Stimulated activated CD4-positive, alpha-beta T cell treated with anti-CD3 and anti-CD28 coated beads, Interleukin-4, amount 100 ng/mL, for 48 hours (primary cell): ENCODE measurements at regions not wholly inside any gene's neighbourhood (a gene's known extent, or its start where the extent isn't known, plus 50 kb on each side); places are given as distances from the start of the nearest gene placed in this dataset.

Experiments
- DNase-seq, 2 donors: peaks; one replicate each; pipeline ENCODE4 v3.0.0-alpha.2; 2020; ENCODE audit warnings: low read depth in 2 of 2

DNA sequence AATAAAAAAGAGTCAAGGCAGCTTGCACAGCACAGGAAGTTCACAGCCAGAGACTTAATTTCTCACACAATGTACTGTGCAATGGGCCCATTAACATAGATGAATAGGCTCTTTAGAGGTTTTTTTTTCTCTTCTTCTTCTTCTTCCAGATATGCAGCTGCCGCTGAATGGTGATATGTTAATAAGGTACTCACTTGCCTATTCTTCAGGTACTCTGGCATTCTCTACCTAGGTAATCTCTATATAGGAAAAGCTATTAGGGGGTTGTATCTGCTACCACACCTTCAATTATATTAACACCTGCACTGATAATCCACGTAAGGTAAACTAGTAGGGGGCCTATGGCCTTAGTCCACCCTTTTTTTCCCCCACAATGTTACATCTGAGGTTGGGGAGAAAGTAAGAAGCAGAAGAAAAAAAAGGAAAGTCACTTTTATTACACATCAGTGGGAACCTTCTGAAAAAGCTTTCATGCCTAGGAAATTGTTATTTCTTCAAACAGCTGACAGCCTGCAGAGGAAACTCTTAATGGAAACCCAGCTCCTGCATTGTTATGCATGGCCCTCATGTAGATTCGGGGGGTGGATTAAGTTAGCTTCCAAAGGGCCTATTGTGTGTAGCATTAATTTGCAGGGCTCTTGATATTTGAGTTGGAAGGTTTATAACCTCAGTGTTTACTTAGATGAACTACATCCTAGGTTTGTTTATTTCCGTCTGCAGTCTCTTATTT, 525.5 kb downstream of the ZIC1 start:
- no peak for DNase-seq

- DNase-seq: no peak
Observed at GRCh38 chr3:147937341-147937740, 528.2 kb downstream of the ZIC1 start.

GRCh38 chr3:147937891-147938290, 528.7 kb downstream of the ZIC1 start:
- no peak for DNase-seq

DNA sequence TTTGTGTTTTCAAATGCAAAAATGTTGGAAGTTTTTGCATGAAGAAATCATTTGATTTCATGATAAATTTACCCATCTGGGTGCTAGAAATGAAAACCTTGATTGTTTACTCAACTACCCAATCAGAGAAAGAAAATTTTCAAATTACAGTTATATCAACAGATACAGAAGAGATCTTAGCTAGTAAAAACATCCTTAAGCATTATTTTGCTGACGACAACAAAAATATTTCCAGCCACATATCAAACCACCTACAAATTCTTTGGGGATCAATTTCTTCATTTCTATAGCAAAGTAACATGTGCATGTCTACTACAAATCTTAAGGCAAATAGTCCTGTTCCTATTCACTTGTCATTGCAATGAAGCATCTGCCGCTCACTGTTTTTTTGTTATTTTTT, 530.3 kb downstream of the ZIC1 start:
- DNase-seq: no peak

DNA sequence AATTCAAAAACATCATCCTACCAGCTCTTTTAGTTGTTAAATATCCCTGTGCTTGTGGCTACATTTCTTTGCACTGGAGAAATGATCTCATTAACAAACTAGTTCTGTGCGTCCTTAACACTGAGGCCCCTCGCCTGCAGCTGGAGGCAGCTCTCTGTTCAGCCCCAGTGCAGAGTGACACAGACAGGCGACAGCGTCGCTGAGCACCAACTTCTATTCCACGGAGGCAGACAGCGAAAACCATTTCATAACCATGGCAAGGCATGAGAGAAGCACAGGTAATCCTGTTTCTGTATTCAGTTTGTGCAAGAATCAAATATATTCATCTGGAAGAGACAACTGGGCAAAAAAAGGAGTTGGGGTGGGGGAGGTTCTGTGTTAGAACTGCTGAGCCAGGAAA, 530.7 kb downstream of the ZIC1 start:
- DNase-seq: no peak

DNA sequence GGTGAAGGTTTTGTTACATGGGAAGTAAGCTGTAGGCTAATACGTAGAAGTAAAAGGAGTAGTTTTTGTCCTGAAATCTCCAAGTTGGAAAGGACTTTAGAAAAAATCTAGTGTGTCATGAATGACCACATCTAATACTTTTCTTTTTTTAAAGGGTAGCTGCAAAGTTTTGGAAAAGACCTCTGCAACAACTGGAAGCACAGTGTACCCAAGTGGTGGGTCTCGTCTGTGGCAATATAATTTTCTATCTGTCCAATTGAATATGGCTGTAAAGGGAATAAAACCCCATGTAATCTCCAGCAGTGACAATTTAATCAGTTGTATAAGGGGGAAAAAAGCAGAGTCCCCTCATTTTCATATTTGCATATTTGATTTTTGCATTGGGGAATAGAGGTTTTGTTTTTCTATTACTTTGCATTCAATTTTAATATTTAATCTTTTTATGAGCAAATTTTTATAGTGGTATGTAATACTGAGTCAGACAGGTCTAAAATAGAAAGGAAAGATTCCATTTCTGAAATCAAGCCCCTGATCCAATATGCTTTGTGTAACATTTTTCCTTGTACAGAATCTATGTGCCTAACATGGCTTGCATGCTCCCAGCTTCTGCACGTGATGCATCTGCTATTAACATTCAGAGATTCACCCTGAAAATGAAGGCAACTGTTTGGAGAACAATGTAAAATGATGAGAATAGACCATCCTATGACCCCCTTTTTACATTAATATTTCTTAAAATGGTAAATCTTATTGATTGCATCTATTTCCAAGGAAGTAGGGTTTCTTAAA, 531.4 kb downstream of the ZIC1 start:
- no peak for DNase-seq

DNA sequence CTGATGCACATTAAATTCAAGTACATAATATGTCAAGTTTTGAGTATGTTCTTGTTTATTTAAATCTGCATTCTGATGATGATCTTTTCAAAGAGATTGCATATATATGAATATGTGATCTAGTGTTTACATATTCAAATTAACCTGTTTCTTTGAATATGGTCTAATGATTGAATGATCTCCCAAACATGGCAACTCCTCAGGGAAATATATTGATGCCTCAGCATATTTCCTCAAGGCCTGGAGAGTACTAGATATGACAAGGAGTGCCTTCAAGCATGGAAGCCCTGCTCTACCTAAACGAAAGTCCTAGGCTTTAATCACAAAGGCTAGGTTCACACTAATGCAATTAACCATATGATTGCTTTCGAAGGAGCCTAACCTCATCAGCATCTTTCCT, 532.8 kb downstream of the ZIC1 start:
- DNase-seq: no peak

GRCh38 chr3:147943265-147943945, 534.2 kb downstream of the ZIC1 start:
- no peak for DNase-seq

DNA sequence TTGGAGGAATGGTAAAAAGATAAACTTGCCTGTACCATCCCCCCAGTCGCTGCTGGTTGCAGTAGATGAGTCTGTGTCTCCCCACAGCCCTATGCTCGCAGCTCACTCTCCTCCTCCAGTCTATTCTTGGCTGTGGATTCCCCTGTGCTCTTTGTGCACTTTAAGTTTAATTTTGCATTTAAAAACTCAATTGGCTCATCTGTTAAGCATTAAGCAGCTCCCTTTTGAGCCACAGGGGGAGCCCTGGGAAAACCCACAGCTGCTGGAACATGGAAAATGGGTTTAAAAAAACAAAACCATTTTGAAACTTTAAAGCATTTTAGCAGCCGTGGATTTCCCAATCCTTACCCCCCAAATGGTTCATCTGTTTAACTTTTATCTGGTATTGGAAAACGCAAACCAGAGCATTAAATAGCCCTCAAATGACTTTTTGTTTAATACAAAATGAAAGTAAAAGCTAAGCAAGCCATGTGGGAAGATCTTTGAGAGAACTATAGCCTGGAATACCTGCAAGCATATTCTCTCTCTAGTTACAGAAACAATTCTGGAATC, 536.9 kb downstream of the ZIC1 start:
- DNase-seq: no peak

DNA sequence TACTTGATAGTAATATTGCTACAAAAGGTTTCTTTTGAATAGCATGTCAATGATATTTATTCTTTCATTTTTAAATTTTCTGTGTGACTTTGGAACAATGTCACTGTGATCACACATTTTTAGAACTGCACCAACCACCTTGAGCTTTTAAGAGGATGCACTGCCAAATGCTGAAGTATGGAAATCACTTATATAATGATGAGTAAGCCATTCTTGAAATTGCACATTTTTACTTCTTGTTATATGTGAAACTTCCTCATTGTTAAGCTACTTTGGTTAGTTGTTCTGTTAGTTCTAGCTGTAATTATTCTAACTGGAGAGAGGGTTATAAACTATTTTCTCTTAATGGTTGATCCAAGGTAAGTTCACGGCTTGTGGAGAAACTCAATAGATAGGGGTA, 547.5 kb downstream of the ZIC1 start:
- DNase-seq: no peak

GRCh38 chr3:147958754-147959153, 549.6 kb downstream of the ZIC1 start:
- no peak for DNase-seq

GRCh38 chr3:147960786-147961185, 551.6 kb downstream of the ZIC1 start:
- DNase-seq: no peak

DNA sequence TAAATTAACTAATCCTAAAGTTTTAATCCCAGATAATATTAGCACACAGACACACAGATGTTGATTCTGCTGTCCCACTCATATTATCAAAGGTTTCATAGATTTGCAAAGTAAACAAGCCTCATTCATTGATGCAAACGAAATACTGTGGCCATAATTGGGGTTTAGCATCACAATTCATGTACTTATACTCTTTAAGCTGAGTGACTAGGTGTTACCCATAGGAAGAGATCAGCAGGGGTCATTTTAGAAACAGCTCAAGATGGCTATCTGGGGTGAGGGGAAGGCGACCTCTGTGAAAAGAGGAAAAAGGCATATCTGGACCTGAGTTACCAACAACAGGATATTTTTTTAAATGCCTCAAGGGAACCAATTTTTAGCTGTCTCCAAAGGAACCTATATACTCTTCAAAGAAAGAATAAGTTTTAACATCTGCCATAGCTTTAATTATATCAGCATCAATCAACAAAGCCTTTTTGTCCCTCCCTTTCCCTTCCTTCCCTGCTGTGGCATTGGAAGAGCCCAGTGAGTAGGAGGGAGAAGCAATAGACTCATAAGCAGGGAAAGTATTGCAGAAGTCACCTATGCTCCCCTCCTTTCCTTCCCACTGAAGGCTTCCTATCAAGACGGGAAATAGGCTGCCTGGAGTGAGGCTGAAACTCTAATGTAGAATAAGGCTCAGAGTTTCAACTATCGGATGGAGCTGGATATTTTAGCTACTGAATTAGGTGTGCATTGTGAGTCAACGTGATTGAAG, 553.4 kb downstream of the ZIC1 start:
- DNase-seq: no peak

GRCh38 chr3:147963711-147964110, 554.5 kb downstream of the ZIC1 start:
- no peak for DNase-seq

DNA sequence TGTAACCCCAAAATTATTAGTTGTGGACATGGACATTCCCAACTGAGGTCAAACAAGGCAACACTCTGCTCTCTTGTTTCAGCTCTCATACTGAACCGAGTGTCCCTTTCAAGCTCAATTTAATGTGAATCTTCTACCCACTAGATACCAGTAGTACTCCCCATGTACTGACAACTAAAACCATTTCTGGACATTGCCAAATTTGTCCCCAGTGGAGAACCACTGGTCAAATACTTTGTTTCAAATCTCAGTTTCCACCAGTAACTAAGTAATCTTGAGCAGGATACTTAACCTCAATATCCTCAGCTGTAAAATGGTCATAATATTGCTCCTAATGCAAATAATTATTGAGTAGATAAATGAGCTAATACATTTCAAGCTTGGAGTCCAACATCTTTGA, 566.0 kb downstream of the ZIC1 start:
- no peak for DNase-seq

- DNase-seq: no peak
Observed at GRCh38 chr3:147977001-147977400, 567.8 kb downstream of the ZIC1 start.

- DNase-seq: no peak
Observed at GRCh38 chr3:147987549-147987948, 578.4 kb downstream of the ZIC1 start.

- no peak for DNase-seq
Observed at GRCh38 chr3:147989344-147989743, 580.2 kb downstream of the ZIC1 start.

DNA sequence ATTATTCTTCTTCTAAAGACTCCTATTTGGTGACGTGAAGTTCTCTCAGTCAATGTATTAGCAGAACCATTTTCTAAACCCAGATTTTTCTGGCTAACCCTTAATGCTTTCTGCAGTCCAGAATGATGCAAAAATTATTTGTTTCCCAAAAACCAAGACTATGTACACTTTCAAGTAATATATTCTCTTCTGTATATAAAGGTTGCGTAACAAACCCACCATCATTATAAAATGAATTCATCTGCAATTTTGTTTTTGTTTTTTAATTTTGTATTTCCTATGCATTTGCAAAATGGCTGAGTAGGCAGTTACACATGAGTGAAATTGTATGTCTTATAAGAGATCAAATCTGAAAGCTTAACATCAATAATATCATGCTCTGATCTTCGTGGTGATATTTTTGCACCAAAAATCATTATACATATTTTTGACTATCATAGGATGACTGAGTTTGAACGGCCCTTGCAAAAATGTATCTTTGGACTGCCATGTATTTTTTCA, 593.6 kb downstream of the ZIC1 start:
- no peak for DNase-seq

DNA sequence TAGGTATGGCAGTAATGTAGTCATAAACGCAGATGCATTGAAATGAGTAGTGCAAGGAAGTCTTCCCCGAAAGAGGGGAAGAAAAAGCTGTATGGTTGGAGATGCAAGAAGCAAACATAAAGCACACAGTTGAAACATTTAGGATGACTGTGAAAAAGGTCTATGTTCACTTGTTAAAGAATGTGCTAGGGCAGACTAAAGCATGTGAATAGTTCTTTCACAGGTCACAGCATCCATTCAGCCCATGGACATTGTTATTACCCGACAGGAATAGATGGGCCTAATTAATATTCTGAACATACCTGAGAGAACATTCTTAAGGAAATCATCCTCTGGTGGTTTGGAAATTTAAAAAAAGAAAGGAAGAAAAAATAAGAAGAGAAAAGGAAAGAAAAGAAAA, 595.2 kb downstream of the ZIC1 start:
- DNase-seq: no peak

DNA sequence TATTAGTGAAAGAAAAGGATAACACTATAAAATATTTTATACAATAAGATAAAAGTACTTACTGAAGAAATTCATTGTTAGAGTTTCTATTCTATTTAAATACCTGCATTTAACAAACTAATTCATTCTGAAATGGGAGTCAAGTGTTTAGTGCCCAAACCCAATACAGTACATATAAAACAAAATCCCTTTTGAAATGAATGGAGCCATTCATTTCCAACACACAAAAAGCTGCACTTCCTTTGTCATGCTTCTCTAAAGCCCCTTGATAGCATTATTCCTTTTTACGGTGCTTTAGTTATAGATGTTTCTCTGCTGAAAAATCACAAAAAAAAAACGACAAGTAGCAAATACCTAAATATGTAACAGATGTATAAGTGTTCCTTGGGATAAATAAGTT, 596.3 kb downstream of the ZIC1 start:
- no peak for DNase-seq

GRCh38 chr3:148006508-148006907, 597.3 kb downstream of the ZIC1 start:
- no peak for DNase-seq
